ENCODE measurements at regions not wholly inside any gene's neighbourhood (a gene's known extent, or its start where the extent isn't known, plus 50 kb on each side); places are given as distances from the start of the nearest gene placed in this dataset.

DNA sequence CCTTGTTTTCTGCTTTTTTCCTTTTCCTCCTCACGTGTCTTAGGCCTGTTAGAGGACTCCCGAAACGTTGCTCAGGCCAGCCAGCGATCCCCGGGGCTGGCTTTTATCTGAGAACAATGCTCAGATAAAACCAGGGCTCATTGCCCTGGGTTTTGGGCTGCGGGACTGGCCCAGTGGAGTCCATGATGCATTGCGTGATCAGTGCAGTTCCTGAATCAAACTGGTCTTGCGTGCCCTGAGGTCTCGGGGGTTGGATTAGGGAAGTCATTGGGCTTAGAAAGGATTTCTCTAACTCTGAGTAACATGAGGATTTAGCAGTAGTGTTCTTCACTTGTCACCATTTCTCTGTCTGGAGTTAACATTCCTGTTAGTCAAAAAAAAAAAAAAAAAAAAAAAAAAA, 66.3 kb downstream of the CCR1 start:
- H3K27me3 Mint-ChIP-seq (ENCODE audit: insufficient read depth, unreplicated experiment) = no peaks in the 10 kb centered on the region
- ChIA-PET POLR2A (interaction anchor here (0.7 kb wide), 1 partner anchor 14 kb away, joined by 3 read pairs; no protein-coding TSS in a partner anchor), CTCF (interaction anchor here (0.6 kb wide), 1 partner anchor 35 kb away, joined by 3 read pairs; no protein-coding TSS in a partner anchor)
- no peaks in the 10 kb centered on the region for H3K9me3 Mint-ChIP-seq (ENCODE audit: unreplicated experiment)
- BruUV-seq (replicated peaks) = no TSS peak
- H3K4me3 Mint-ChIP-seq (ENCODE audit: unreplicated experiment) = no peak overlapping the region
- H3K36me3 Mint-ChIP-seq (ENCODE audit: insufficient read depth, unreplicated experiment) = no peaks in the 10 kb centered on the region
- intact Hi-C loops (cut with micrococcal nuclease) = no loop called here
- no peaks in the 10 kb centered on the region for H3K4me1 Mint-ChIP-seq (ENCODE audit: insufficient read depth, unreplicated experiment)
- TF ChIP-seq, protein P1, sequence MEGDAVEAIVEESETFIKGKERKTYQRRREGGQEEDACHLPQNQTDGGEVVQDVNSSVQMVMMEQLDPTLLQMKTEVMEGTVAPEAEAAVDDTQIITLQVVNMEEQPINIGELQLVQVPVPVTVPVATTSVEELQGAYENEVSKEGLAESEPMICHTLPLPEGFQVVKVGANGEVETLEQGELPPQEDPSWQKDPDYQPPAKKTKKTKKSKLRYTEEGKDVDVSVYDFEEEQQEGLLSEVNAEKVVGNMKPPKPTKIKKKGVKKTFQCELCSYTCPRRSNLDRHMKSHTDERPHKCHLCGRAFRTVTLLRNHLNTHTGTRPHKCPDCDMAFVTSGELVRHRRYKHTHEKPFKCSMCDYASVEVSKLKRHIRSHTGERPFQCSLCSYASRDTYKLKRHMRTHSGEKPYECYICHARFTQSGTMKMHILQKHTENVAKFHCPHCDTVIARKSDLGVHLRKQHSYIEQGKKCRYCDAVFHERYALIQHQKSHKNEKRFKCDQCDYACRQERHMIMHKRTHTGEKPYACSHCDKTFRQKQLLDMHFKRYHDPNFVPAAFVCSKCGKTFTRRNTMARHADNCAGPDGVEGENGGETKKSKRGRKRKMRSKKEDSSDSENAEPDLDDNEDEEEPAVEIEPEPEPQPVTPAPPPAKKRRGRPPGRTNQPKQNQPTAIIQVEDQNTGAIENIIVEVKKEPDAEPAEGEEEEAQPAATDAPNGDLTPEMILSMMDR (IDR thresholded peaks at IDR 0.05; ENCODE audit: unreplicated experiment) = no peak
- H3K27ac Mint-ChIP-seq (ENCODE audit: low read depth, unreplicated experiment) = no peak overlapping the region
- DNase-seq (ENCODE audit: unreplicated experiment) = no peak

- intact Hi-C loops (cut with micrococcal nuclease) = no loop called here
- no peak overlapping the region for H3K4me3 Mint-ChIP-seq (ENCODE audit: unreplicated experiment)
- no TSS peak for BruUV-seq (replicated peaks)
- ChIA-PET POLR2A (no interaction called here), CTCF (no interaction called here)
- no peaks in the 10 kb centered on the region for H3K4me1 Mint-ChIP-seq (ENCODE audit: insufficient read depth, unreplicated experiment)
- H3K36me3 Mint-ChIP-seq (ENCODE audit: insufficient read depth, unreplicated experiment) = no peaks in the 10 kb centered on the region
- no peaks in the 10 kb centered on the region for H3K27me3 Mint-ChIP-seq (ENCODE audit: insufficient read depth, unreplicated experiment)
- no peaks in the 10 kb centered on the region for H3K9me3 Mint-ChIP-seq (ENCODE audit: unreplicated experiment)
- TF ChIP-seq, protein P1 (IDR thresholded peaks at IDR 0.05; ENCODE audit: unreplicated experiment) = no peak
- DNase-seq (ENCODE audit: unreplicated experiment) = no peak
- no peak overlapping the region for H3K27ac Mint-ChIP-seq (ENCODE audit: low read depth, unreplicated experiment)
These were observed 69.5 kb downstream of the CCR1 start for GRCh38 chr3:46138581-46138980.

GRCh38 chr3:46135475-46135874, 72.6 kb downstream of the CCR1 start:
- ChIA-PET CTCF (no interaction called here), POLR2A (no interaction called here)
- Mint-ChIP-seq H3K9me3 (ENCODE audit: unreplicated experiment) (no peaks in the 10 kb centered on the region), H3K4me1 (ENCODE audit: insufficient read depth, unreplicated experiment) (no peaks in the 10 kb centered on the region), H3K27me3 (ENCODE audit: insufficient read depth, unreplicated experiment) (no peaks in the 10 kb centered on the region), H3K27ac (ENCODE audit: low read depth, unreplicated experiment) (no peak overlapping the region), H3K36me3 (ENCODE audit: insufficient read depth, unreplicated experiment) (no peaks in the 10 kb centered on the region), H3K4me3 (ENCODE audit: unreplicated experiment) (no peak overlapping the region)
- no TSS peak for BruUV-seq (replicated peaks)
- no peak for DNase-seq (ENCODE audit: unreplicated experiment)
- TF ChIP-seq, protein P1 (IDR thresholded peaks at IDR 0.05; ENCODE audit: unreplicated experiment) = no peak
- intact Hi-C loops (cut with micrococcal nuclease) = no loop called here

GRCh38 chr3:46133285-46133684, 74.8 kb downstream of the CCR1 start:
- H3K27ac Mint-ChIP-seq (ENCODE audit: low read depth, unreplicated experiment) = no peak overlapping the region
- TF ChIP-seq, protein P1 (IDR thresholded peaks at IDR 0.05; ENCODE audit: unreplicated experiment) = no peak
- H3K4me1 Mint-ChIP-seq (ENCODE audit: insufficient read depth, unreplicated experiment) = no peaks in the 10 kb centered on the region
- no TSS peak for BruUV-seq (replicated peaks)
- ChIA-PET POLR2A (interaction anchor here (0.5 kb wide), 1 partner anchor 29 kb away, joined by 6 read pairs; no protein-coding TSS in a partner anchor), CTCF (interaction anchor here (0.6 kb wide), 1 partner anchor 998 kb away, joined by 3 read pairs; no protein-coding TSS in a partner anchor)
- intact Hi-C loops (cut with micrococcal nuclease) = no loop called here
- no peaks in the 10 kb centered on the region for H3K9me3 Mint-ChIP-seq (ENCODE audit: unreplicated experiment)
- H3K4me3 Mint-ChIP-seq (ENCODE audit: unreplicated experiment) = no peak overlapping the region
- no peak for DNase-seq (ENCODE audit: unreplicated experiment)
- no peaks in the 10 kb centered on the region for H3K36me3 Mint-ChIP-seq (ENCODE audit: insufficient read depth, unreplicated experiment)
- no peaks in the 10 kb centered on the region for H3K27me3 Mint-ChIP-seq (ENCODE audit: insufficient read depth, unreplicated experiment)

Data from MCF 10A (cell line).